ENCODE measurements at regions not wholly inside any gene's neighbourhood (a gene's known extent, or its start where the extent isn't known, plus 50 kb on each side); places are given as distances from the start of the nearest gene placed in this dataset.

GRCh38 chr4:8732681-8733243 lies 138.9 kb downstream of the HMX1 start:
- Histone ChIP-seq H2AK5ac (ENCODE audit: low read length, severe bottlenecking) (no peak overlapping the region), H3K9me3 (ENCODE audit: control insufficient read depth, low read length) (no peaks in the 10 kb centered on the region), H4K91ac (ENCODE audit: low read length) (no peak overlapping the region), H3K9ac (ENCODE audit: low read length) (no peak overlapping the region), H2BK5ac (ENCODE audit: low read depth, low read length, poor library complexity, severe bottlenecking) (no peak overlapping the region), H3K4me3 (ENCODE audit: insufficient read depth in 1 of 2, low read depth in 1 of 2, low read length in 2 of 2) (no peak overlapping the region), H3K27me3 (ENCODE audit: control insufficient read depth in 1 of 2, insufficient read depth in 1 of 2, low read length in 2 of 2) (no peaks in the 10 kb centered on the region), H3K27ac (ENCODE audit: low read length, poor library complexity, severe bottlenecking) (no peak overlapping the region), H2BK120ac (ENCODE audit: low read depth, low read length) (no peak overlapping the region), H3K23ac (ENCODE audit: low read length in 2 of 2) (no peak overlapping the region), H3K36me3 (ENCODE audit: control insufficient read depth in 1 of 2, insufficient read depth in 2 of 2, low read depth in 1 of 2, low read length in 2 of 2) (no peaks in the 10 kb centered on the region), H4K8ac (ENCODE audit: low read length) (no peak overlapping the region), H2BK12ac (ENCODE audit: low read length in 2 of 2) (no peak overlapping the region), H3K4ac (ENCODE audit: low read depth in 1 of 2, low read length in 2 of 2) (no peak overlapping the region), H3K18ac (ENCODE audit: low read depth in 1 of 2, low read length in 2 of 2) (no peak overlapping the region), H3K4me2 (ENCODE audit: low read length, poor library complexity, severe bottlenecking) (no peak overlapping the region), H3K4me1 (ENCODE audit: control insufficient read depth, insufficient read depth, low read depth, low read length) (no peaks in the 10 kb centered on the region), H2AFZ (ENCODE audit: low read depth, low read length) (no peak overlapping the region), H3K79me1 (replicated peaks; ENCODE audit: low read length, poor library complexity, severe bottlenecking) (no peaks in the 10 kb centered on the region), H2BK15ac (ENCODE audit: low read depth, poor library complexity, severe bottlenecking) (no peak overlapping the region), H3K14ac (ENCODE audit: low read length in 2 of 2) (no peak overlapping the region)
- no peak for DNase-seq
- WGBS = 70% methylated on average over 5 of the region's 5 CpGs

DNA sequence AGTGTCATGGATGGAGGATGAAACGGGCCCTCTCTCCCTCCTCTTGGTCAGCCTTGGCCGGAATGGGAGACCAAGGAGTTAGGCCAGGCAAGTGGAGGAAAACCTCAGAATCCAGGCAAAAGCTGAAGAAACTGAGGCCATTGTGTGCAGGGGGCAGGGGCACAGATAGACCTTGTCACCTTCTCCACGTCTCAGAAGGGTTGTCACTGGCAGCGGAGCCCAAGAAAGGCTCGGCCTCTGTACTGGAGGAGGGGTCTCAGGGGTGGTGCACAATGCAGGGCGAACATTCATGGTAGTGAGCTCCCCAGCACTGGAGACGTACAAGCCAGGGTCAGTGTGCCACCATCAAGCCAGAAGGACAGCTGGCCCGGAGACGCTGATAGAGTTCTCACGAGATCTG lies 139.5 kb downstream of the CPZ start:
- Histone ChIP-seq H3K23ac (ENCODE audit: low read length in 2 of 2) (no peak overlapping the region), H2BK12ac (ENCODE audit: low read length in 2 of 2) (no peak overlapping the region), H3K4me2 (ENCODE audit: low read length, poor library complexity, severe bottlenecking) (no peak overlapping the region), H3K27ac (ENCODE audit: low read length, poor library complexity, severe bottlenecking) (no peak overlapping the region), H4K8ac (ENCODE audit: low read length) (no peak overlapping the region), H3K79me1 (replicated peaks; ENCODE audit: low read length, poor library complexity, severe bottlenecking) (no peaks in the 10 kb centered on the region), H4K91ac (ENCODE audit: low read length) (no peak overlapping the region), H3K4me1 (ENCODE audit: control insufficient read depth, insufficient read depth, low read depth, low read length) (no peaks in the 10 kb centered on the region), H2BK120ac (ENCODE audit: low read depth, low read length) (no peak overlapping the region), H2AK5ac (ENCODE audit: low read length, severe bottlenecking) (no peak overlapping the region), H3K9me3 (ENCODE audit: control insufficient read depth, low read length) (no peaks in the 10 kb centered on the region), H3K27me3 (ENCODE audit: control insufficient read depth in 1 of 2, insufficient read depth in 1 of 2, low read length in 2 of 2) (peaks cover 0 to 2% of the 10 kb centered on the region in 2 experiments), H2AFZ (ENCODE audit: low read depth, low read length) (no peak overlapping the region), H3K4ac (ENCODE audit: low read depth in 1 of 2, low read length in 2 of 2) (no peak overlapping the region), H3K9ac (ENCODE audit: low read length) (no peak overlapping the region), H3K14ac (ENCODE audit: low read length in 2 of 2) (no peak overlapping the region), H2BK15ac (ENCODE audit: low read depth, poor library complexity, severe bottlenecking) (no peak overlapping the region), H3K18ac (ENCODE audit: low read depth in 1 of 2, low read length in 2 of 2) (no peak overlapping the region), H3K4me3 (ENCODE audit: insufficient read depth in 1 of 2, low read depth in 1 of 2, low read length in 2 of 2) (no peak overlapping the region), H3K36me3 (ENCODE audit: control insufficient read depth in 1 of 2, insufficient read depth in 2 of 2, low read depth in 1 of 2, low read length in 2 of 2) (no peaks in the 10 kb centered on the region), H2BK5ac (ENCODE audit: low read depth, low read length, poor library complexity, severe bottlenecking) (no peak overlapping the region)
- WGBS = 66% methylated on average over 10 of the region's 10 CpGs
- no peak for DNase-seq

DNA sequence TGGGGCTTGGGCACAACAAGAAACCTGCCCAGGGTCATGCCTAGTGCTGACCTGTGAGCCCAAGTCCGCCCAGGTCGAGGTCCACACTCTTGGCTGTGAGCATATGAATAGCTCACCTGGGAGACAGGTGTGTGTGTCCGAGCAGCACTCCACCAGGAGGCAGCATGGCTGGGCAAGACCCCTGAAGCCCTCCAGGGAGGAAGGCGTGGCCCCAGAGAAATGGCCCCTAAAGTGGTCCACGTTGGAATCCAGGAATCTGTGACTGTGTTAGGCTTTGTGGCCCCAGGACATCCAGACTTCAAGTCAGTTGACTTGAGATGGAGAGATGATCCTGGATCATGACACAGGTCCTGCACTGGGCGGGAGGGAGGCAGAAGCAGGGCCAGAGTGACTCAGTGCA lies 138.8 kb downstream of the CPZ start:
- Histone ChIP-seq H3K23ac (ENCODE audit: low read length in 2 of 2) (no peak overlapping the region), H4K91ac (ENCODE audit: low read length) (no peak overlapping the region), H2BK12ac (ENCODE audit: low read length in 2 of 2) (no peak overlapping the region), H3K27me3 (ENCODE audit: control insufficient read depth in 1 of 2, insufficient read depth in 1 of 2, low read length in 2 of 2) (peaks cover 0 to 9% of the 10 kb centered on the region in 2 experiments), H3K9me3 (ENCODE audit: control insufficient read depth, low read length) (no peaks in the 10 kb centered on the region), H3K4me1 (ENCODE audit: control insufficient read depth, insufficient read depth, low read depth, low read length) (no peaks in the 10 kb centered on the region), H3K27ac (ENCODE audit: low read length, poor library complexity, severe bottlenecking) (no peak overlapping the region), H3K14ac (ENCODE audit: low read length in 2 of 2) (no peak overlapping the region), H3K18ac (ENCODE audit: low read depth in 1 of 2, low read length in 2 of 2) (no peak overlapping the region), H2AFZ (ENCODE audit: low read depth, low read length) (no peak overlapping the region), H2AK5ac (ENCODE audit: low read length, severe bottlenecking) (no peak overlapping the region), H3K36me3 (ENCODE audit: control insufficient read depth in 1 of 2, insufficient read depth in 2 of 2, low read depth in 1 of 2, low read length in 2 of 2) (no peaks in the 10 kb centered on the region), H3K79me1 (replicated peaks; ENCODE audit: low read length, poor library complexity, severe bottlenecking) (no peaks in the 10 kb centered on the region), H3K4me3 (ENCODE audit: insufficient read depth in 1 of 2, low read depth in 1 of 2, low read length in 2 of 2) (no peak overlapping the region), H2BK15ac (ENCODE audit: low read depth, poor library complexity, severe bottlenecking) (no peak overlapping the region), H3K4ac (ENCODE audit: low read depth in 1 of 2, low read length in 2 of 2) (no peak overlapping the region), H4K8ac (ENCODE audit: low read length) (no peak overlapping the region), H3K9ac (ENCODE audit: low read length) (no peak overlapping the region), H3K4me2 (ENCODE audit: low read length, poor library complexity, severe bottlenecking) (no peak overlapping the region), H2BK5ac (ENCODE audit: low read depth, low read length, poor library complexity, severe bottlenecking) (no peak overlapping the region), H2BK120ac (ENCODE audit: low read depth, low read length) (no peak overlapping the region)
- no peak for DNase-seq
- 57% methylated on average over 6 of the region's 6 CpGs for WGBS

GRCh38 chr4:8730681-8731080 lies 138.1 kb downstream of the CPZ start:
- no peaks in the 10 kb centered on the region for H3K4me1 ChIP-seq (ENCODE audit: control insufficient read depth, insufficient read depth, low read depth, low read length)
- no peak overlapping the region for H2BK120ac ChIP-seq (ENCODE audit: low read depth, low read length)
- no peaks in the 10 kb centered on the region for H3K9me3 ChIP-seq (ENCODE audit: control insufficient read depth, low read length)
- H3K36me3 ChIP-seq (ENCODE audit: control insufficient read depth in 1 of 2, insufficient read depth in 2 of 2, low read depth in 1 of 2, low read length in 2 of 2) = no peaks in the 10 kb centered on the region
- no peak overlapping the region for H3K9ac ChIP-seq (ENCODE audit: low read length)
- no peak overlapping the region for H4K8ac ChIP-seq (ENCODE audit: low read length)
- no peak overlapping the region for H2AFZ ChIP-seq (ENCODE audit: low read depth, low read length)
- H3K79me1 ChIP-seq (replicated peaks; ENCODE audit: low read length, poor library complexity, severe bottlenecking) = no peaks in the 10 kb centered on the region
- H3K27ac ChIP-seq (ENCODE audit: low read length, poor library complexity, severe bottlenecking) = no peak overlapping the region
- H3K4me3 ChIP-seq (ENCODE audit: insufficient read depth in 1 of 2, low read depth in 1 of 2, low read length in 2 of 2) = no peak overlapping the region
- H3K18ac ChIP-seq (ENCODE audit: low read depth in 1 of 2, low read length in 2 of 2) = no peak overlapping the region
- H2BK5ac ChIP-seq (ENCODE audit: low read depth, low read length, poor library complexity, severe bottlenecking) = no peak overlapping the region
- no peak for DNase-seq
- H3K4ac ChIP-seq (ENCODE audit: low read depth in 1 of 2, low read length in 2 of 2) = no peak overlapping the region
- no peak overlapping the region for H3K23ac ChIP-seq (ENCODE audit: low read length in 2 of 2)
- 84% methylated on average over 6 of the region's 6 CpGs for WGBS
- H3K14ac ChIP-seq (ENCODE audit: low read length in 2 of 2) = no peak overlapping the region
- H3K27me3 ChIP-seq (ENCODE audit: control insufficient read depth in 1 of 2, insufficient read depth in 1 of 2, low read length in 2 of 2) = peaks cover 0 to 10% of the 10 kb centered on the region in 2 experiments
- H2AK5ac ChIP-seq (ENCODE audit: low read length, severe bottlenecking) = no peak overlapping the region
- H4K91ac ChIP-seq (ENCODE audit: low read length) = no peak overlapping the region
- H2BK12ac ChIP-seq (ENCODE audit: low read length in 2 of 2) = no peak overlapping the region
- no peak overlapping the region for H3K4me2 ChIP-seq (ENCODE audit: low read length, poor library complexity, severe bottlenecking)
- H2BK15ac ChIP-seq (ENCODE audit: low read depth, poor library complexity, severe bottlenecking) = no peak overlapping the region

All from mesenchymal stem cell (in vitro differentiated cells and primary cell).